SK-N-SH (cell line): ENCODE measurements at regions not wholly inside any gene's neighbourhood (a gene's known extent, or its start where the extent isn't known, plus 50 kb on each side); places are given as distances from the start of the nearest gene placed in this dataset.

Experiments used
- EZH2phosphoT487 ChIP-seq: fragments of 200-600 bp; sonication (generic); IDR thresholded peaks from 2 replicates; pipeline ENCODE4 v1.6.1; 2017; ENCODE audit warnings: low read depth, mixed run types, mild to moderate bottlenecking, antibody characterized with exemption, moderate library complexity, borderline replicate concordance
- FOXJ3 ChIP-seq: sonication (generic); formaldehyde crosslinking; IDR thresholded peaks from 2 replicates; pipeline ENCODE4 v1.5.1; 2020; ENCODE audit warnings: mild to moderate bottlenecking, missing genetic modification reagents
- MXI1 ChIP-seq: IDR thresholded peaks from 2 replicates; pipeline ENCODE4 v1.6.1; 2012; ENCODE audit warnings: mild to moderate bottlenecking, low read depth, low read length, improper control_type of control experiment
- RFX5 ChIP-seq: IDR thresholded peaks from 2 replicates; pipeline ENCODE4 v1.6.1; 2012; ENCODE audit warnings: mild to moderate bottlenecking, improper control_type of control experiment, low read length
- SIN3A ChIP-seq: IDR thresholded peaks from 2 replicates; pipeline ENCODE4 v1.6.1; 2012; ENCODE audit warnings: low read depth, mild to moderate bottlenecking, low read length, moderate library complexity, borderline replicate concordance
- TAF1 ChIP-seq: IDR thresholded peaks from 2 replicates; pipeline ENCODE4 v1.6.1; 2012; ENCODE audit warnings: low read depth, mild to moderate bottlenecking, low read length, moderate library complexity, borderline replicate concordance
- ZBTB33 ChIP-seq: IDR thresholded peaks from 2 replicates; pipeline ENCODE4 v1.4.0; 2012; ENCODE audit warnings: low read depth, borderline replicate concordance
- TF ChIP-seq, protein P1 (sequence below): fragments of 200-600 bp; sonication (generic); IDR thresholded peaks from 2 replicates; pipeline ENCODE4 v1.6.1; 2017; ENCODE audit warnings: antibody characterized with exemption, mild to moderate bottlenecking, moderate library complexity
- TF ChIP-seq, protein P2 (sequence below): IDR thresholded peaks from 2 replicates; pipeline ENCODE4 v1.4.0; 2012; ENCODE audit warnings: low read depth
- TF ChIP-seq, protein P3 (sequence below): fragments of 150-350 bp; IDR thresholded peaks from 2 replicates; pipeline ENCODE4 v1.6.1; 2016; ENCODE audit warnings: mild to moderate bottlenecking, low read depth, low read length

GRCh38 chr2:4094743-4095142 is 391.4 kb downstream of the DCDC2C start:
- TF ChIP-seq, protein P1, sequence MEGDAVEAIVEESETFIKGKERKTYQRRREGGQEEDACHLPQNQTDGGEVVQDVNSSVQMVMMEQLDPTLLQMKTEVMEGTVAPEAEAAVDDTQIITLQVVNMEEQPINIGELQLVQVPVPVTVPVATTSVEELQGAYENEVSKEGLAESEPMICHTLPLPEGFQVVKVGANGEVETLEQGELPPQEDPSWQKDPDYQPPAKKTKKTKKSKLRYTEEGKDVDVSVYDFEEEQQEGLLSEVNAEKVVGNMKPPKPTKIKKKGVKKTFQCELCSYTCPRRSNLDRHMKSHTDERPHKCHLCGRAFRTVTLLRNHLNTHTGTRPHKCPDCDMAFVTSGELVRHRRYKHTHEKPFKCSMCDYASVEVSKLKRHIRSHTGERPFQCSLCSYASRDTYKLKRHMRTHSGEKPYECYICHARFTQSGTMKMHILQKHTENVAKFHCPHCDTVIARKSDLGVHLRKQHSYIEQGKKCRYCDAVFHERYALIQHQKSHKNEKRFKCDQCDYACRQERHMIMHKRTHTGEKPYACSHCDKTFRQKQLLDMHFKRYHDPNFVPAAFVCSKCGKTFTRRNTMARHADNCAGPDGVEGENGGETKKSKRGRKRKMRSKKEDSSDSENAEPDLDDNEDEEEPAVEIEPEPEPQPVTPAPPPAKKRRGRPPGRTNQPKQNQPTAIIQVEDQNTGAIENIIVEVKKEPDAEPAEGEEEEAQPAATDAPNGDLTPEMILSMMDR = no peak
- TF ChIP-seq RFX5 (no peak), ZBTB33 (no peak), SIN3A (no peak), TAF1 (no peak), FOXJ3 (CRISPR knock-in tag) (no peak), EZH2phosphoT487 (no peak), MXI1 (no peak)
- TF ChIP-seq, protein P2, sequence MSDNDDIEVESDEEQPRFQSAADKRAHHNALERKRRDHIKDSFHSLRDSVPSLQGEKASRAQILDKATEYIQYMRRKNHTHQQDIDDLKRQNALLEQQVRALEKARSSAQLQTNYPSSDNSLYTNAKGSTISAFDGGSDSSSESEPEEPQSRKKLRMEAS = no peak
- TF ChIP-seq, protein P3, sequence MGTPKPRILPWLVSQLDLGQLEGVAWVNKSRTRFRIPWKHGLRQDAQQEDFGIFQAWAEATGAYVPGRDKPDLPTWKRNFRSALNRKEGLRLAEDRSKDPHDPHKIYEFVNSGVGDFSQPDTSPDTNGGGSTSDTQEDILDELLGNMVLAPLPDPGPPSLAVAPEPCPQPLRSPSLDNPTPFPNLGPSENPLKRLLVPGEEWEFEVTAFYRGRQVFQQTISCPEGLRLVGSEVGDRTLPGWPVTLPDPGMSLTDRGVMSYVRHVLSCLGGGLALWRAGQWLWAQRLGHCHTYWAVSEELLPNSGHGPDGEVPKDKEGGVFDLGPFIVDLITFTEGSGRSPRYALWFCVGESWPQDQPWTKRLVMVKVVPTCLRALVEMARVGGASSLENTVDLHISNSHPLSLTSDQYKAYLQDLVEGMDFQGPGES = no peak
